Mucosa of descending colon (tissue), 3 donors: ENCODE measurements at regions not wholly inside any gene's neighbourhood (a gene's known extent, or its start where the extent isn't known, plus 50 kb on each side); places are given as distances from the start of the nearest gene placed in this dataset.

Experiments
- ATAC-seq: fragments of 200-7000 bp; cut with Tn5 transposase; one replicate; pipeline ENCODE4 v1.9.1; 2020; ENCODE audit warnings: mild to moderate bottlenecking, moderate library complexity
- DNase-seq, 3 donors: peaks; one replicate each; pipeline ENCODE4 v3.0.0-alpha.2; 2020
- H3K36me3 ChIP-seq: fragments of 200-600 bp; one replicate; pipeline ENCODE4 v1.8.0; 2021; ENCODE audit warnings: low read depth, mild to moderate bottlenecking
- H3K4me1 ChIP-seq: fragments of 200-600 bp; one replicate; pipeline ENCODE4 v1.8.0; 2021; ENCODE audit warnings: low read depth, mild to moderate bottlenecking
- H3K4me3 ChIP-seq: fragments of 200-600 bp; one replicate; pipeline ENCODE4 v1.8.0; 2021; ENCODE audit warnings: mild to moderate bottlenecking
- H3K9me3 ChIP-seq: fragments of 200-600 bp; one replicate; pipeline ENCODE4 v1.8.0; 2021; ENCODE audit warnings: mild to moderate bottlenecking
- intact Hi-C, 2 donors: fragments of 100-400 bp; cut with DNase I in 1 of 2; cut with micrococcal nuclease in 1 of 2; formaldehyde crosslinking; loops; one replicate each; pipeline versions ENCODE4 v1.11.0 to v1.11.1; 2022; cut with DNase I, micrococcal nuclease
- TF ChIP-seq, protein P1 (sequence below): fragments of 200-600 bp; IDR thresholded peaks from one replicate; pipeline ENCODE4 v1.8.0; 2022; ENCODE audit warnings: antibody characterized with exemption, mild to moderate bottlenecking
- donor health status: DM: no; HTN: no; CAD: no; lungs with moderate emphysema.
- donor health status: DM: no; HTN: no; CAD: no.
- donor health status: DM: no; HTN: yes; CAD: no.

DNA sequence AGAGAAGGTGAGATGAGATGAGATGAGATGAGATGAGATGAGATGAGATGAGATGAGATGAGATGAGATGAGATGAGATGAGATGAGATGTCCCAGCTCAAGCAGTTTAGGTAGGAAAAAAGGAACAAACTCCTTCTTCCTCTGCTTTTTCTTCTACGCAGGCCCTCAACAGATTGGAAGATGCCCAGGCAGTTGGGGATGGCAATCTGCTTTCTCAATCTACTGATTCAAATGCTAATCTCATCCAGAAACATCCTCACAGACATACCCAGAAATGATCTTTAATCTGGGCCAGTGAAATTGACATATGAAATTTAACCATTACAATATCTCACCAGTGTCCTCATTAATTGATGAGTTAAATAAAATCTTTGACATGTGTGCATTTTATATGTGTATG is 370.3 kb upstream of the SLC7A11 start:
- no peaks in the 10 kb centered on the region for H3K36me3 ChIP-seq
- DNase-seq (no peak), ATAC-seq (no peak)
- no peaks in the 10 kb centered on the region for H3K4me1 ChIP-seq
- no peaks in the 10 kb centered on the region for H3K9me3 ChIP-seq
- intact Hi-C loops = no loop called here
- H3K4me3 ChIP-seq = no peak overlapping the region
- TF ChIP-seq, protein P1, sequence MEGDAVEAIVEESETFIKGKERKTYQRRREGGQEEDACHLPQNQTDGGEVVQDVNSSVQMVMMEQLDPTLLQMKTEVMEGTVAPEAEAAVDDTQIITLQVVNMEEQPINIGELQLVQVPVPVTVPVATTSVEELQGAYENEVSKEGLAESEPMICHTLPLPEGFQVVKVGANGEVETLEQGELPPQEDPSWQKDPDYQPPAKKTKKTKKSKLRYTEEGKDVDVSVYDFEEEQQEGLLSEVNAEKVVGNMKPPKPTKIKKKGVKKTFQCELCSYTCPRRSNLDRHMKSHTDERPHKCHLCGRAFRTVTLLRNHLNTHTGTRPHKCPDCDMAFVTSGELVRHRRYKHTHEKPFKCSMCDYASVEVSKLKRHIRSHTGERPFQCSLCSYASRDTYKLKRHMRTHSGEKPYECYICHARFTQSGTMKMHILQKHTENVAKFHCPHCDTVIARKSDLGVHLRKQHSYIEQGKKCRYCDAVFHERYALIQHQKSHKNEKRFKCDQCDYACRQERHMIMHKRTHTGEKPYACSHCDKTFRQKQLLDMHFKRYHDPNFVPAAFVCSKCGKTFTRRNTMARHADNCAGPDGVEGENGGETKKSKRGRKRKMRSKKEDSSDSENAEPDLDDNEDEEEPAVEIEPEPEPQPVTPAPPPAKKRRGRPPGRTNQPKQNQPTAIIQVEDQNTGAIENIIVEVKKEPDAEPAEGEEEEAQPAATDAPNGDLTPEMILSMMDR = no peak

DNA sequence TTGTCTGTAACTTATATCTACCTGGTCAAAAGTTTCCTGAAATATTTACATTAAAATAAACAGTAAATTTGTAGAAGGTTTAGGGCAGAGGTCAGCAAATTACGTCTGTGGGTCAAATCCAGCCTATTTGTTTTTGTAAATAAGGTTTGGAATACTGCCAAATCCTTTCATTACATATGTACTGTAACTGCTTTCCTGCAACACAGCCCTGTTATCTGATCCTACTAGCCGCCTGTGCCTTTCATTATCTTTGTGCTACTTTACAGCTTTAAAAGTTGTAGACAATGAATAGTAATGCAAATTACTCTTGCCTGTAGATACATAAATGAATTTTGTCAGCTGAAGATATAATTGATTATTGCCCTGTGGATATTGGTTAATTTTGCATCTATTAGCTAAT is 369.6 kb upstream of the SLC7A11 start:
- intact Hi-C loops = no loop called here
- DNase-seq (no peak), ATAC-seq (no peak)
- TF ChIP-seq, protein P1 = no peak
- no peaks in the 10 kb centered on the region for H3K36me3 ChIP-seq
- H3K4me1 ChIP-seq = no peaks in the 10 kb centered on the region
- no peak overlapping the region for H3K4me3 ChIP-seq
- H3K9me3 ChIP-seq = no peaks in the 10 kb centered on the region

DNA sequence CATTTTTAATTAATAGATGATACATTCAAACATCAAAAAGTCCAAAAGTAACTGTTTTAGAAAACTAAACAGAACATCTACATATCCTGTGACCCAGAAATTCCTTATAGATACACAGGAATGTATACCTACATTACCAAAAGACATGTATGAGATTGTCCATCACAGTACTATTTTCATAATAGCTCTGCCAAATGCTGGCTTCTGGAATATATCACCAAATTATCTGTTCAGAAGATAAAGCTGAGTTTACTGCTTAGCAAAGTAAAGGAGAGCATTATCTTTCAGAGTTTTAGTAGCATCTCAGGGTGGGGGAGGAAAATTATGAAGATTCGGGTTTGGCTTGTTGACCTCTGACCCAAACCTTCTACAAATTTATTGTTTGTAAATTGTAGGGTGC is 368.9 kb upstream of the SLC7A11 start:
- ATAC-seq (no peak), DNase-seq (no peak)
- intact Hi-C loops = no loop called here
- Histone ChIP-seq H3K36me3 (no peaks in the 10 kb centered on the region), H3K9me3 (no peaks in the 10 kb centered on the region), H3K4me1 (no peaks in the 10 kb centered on the region), H3K4me3 (no peak overlapping the region)
- TF ChIP-seq, protein P1 = no peak

DNA sequence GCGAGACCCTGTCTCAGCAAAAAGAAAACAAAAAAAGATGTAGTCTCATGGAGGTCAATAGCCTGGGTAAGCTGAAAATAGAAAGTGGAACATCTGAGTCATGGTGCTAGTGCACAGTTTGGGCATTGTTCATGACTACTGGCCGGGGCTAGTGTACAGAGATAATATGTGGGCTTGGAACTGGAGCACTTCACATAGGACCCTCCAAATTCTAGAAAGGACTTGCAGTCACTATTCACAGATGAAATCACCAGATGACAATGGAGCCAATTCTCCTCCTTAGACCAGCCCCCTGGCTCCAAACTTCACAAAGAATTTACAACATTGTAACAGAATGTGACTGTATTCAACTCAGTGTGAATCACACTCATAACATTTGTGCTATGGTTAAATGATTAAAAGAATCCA is 367.8 kb upstream of the SLC7A11 start:
- ATAC-seq (no peak), DNase-seq (no peak)
- no peaks in the 10 kb centered on the region for H3K36me3 ChIP-seq
- H3K4me3 ChIP-seq = no peak overlapping the region
- H3K4me1 ChIP-seq = no peaks in the 10 kb centered on the region
- intact Hi-C loops = no loop called here
- no peaks in the 10 kb centered on the region for H3K9me3 ChIP-seq
- TF ChIP-seq, protein P1 = no peak

DNA sequence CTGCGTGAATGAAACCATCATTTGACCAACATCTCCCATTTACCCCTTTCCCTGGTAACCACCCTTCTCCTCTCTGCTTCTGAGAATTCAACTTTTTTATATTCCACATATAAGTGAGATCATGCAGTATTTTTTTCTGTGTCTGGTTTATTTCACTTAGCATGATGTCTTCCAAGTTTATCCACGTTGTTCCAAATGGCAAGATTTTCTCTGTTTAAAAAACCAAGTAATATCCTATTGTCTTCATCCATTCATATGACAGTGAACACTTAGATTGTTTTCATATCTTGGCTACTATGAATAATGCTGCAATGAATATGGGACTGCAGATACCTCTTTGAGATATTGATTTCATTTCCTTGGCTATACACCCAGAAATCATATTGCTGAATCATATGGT is 362.4 kb upstream of the SLC7A11 start:
- TF ChIP-seq, protein P1 = no peak
- no peak for DNase-seq
- Histone ChIP-seq H3K4me3 (no peak overlapping the region), H3K36me3 (no peaks in the 10 kb centered on the region), H3K9me3 (no peaks in the 10 kb centered on the region), H3K4me1 (no peaks in the 10 kb centered on the region)
- ATAC-seq = no peak
- intact Hi-C loops = no loop called here

DNA sequence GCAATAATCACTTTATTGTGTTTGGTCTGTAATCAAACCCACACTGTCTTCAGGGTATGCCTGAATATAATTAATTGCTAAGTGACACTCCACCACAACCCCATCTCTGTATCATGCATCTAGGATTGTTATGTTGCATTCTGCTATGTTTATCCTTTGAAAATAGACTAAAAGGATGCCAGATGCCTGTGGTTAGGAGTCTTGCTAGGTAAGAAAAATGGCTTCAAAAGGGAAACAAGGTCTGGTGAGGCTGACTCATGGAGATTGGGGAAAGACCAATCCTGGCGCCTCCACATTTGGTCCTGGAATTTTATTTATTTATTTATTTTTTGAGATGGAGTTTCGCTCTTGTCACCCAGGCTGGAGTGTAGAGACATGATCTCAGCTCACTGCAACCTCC is 360.5 kb upstream of the SLC7A11 start:
- TF ChIP-seq, protein P1 = no peak
- Histone ChIP-seq H3K9me3 (no peaks in the 10 kb centered on the region), H3K4me3 (no peak overlapping the region), H3K4me1 (no peaks in the 10 kb centered on the region), H3K36me3 (no peaks in the 10 kb centered on the region)
- DNase-seq (no peak), ATAC-seq (no peak)
- intact Hi-C loops = no loop called here
